ENCODE measurements at regions not wholly inside any gene's neighbourhood (a gene's known extent, or its start where the extent isn't known, plus 50 kb on each side); places are given as distances from the start of the nearest gene placed in this dataset.

DNA sequence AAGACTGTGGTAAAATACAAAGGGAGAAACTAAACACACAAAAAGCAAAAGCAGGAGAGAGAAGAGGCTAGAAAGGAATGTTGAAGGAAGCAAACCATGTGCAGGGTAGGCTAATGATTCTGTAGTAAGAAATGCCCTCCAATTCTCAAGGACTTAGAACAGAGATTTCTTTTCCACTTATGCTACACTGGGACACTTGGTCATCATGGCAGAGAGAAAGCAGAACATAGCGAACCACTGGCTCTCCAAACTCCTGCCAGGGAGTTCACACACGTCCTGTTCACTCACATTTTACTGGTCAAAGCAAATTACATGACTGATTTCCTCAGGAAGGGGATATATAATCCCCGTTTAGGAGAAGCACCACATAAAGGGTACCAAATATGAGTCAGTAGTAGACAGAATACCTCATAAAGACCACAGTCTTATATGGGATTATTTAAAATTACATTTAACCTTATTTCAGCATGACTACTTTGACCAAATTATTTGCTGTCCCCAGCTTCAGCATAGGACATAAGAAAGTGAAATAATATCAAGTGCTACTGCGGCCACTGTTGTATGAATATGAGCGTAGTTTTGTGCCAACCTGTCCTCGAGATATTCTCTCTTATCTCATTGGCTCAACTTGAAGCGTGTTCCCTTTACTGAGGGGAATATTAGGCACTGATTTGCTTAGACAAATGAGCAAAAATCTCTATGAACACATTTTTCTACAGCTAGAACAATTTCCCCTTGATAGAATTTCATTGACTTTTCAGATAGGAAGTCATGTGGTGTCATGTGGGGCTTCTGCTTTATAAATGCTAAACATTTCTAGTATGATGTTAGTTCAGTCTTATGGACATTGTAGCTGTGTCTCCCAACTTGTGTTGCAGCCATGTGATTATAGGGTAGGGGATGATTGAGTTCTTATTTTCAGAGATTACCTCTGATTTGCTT, 81.7 kb downstream of the FAM161A start:
- no peak for TF ChIP-seq POLR2AphosphoS5 (IDR thresholded peaks at IDR 0.05; ENCODE audit: borderline replicate concordance, low read depth, low read length)
- no peak for TF ChIP-seq EZH2 (IDR thresholded peaks at IDR 0.05)
- no peak for TF ChIP-seq FOXP2 (optimal IDR thresholded peaks at IDR 0.05; ENCODE audit: control extremely low read depth, extremely low read length, insufficient read depth)
